ENCODE measurements at regions not wholly inside any gene's neighbourhood (a gene's known extent, or its start where the extent isn't known, plus 50 kb on each side); places are given as distances from the start of the nearest gene placed in this dataset.

- TF ChIP-seq CTCF (IDR thresholded peaks at IDR 0.05) = no peak
Observed at GRCh38 chr12:77625441-77625840, 205.3 kb upstream of the NAV3 start.

GRCh38 chr12:77619425-77619824 lies 211.3 kb upstream of the NAV3 start:
- no peak for TF ChIP-seq CTCF (IDR thresholded peaks at IDR 0.05)

GRCh38 chr12:77617818-77618217 lies 212.9 kb upstream of the NAV3 start:
- TF ChIP-seq CTCF (IDR thresholded peaks at IDR 0.05) = no peak

GRCh38 chr12:77615332-77615731 lies 215.4 kb upstream of the NAV3 start:
- TF ChIP-seq CTCF (IDR thresholded peaks at IDR 0.05) = peak; percentile 63

- no peak for TF ChIP-seq CTCF (IDR thresholded peaks at IDR 0.05)
Observed at GRCh38 chr12:77613411-77613810, 217.3 kb upstream of the NAV3 start.

GRCh38 chr12:77610446-77610845 lies 220.2 kb upstream of the NAV3 start:
- no peak for TF ChIP-seq CTCF (IDR thresholded peaks at IDR 0.05)

- TF ChIP-seq CTCF (IDR thresholded peaks at IDR 0.05) = no peak
Observed at GRCh38 chr12:77609016-77609415, 221.7 kb upstream of the NAV3 start.

GRCh38 chr12:77608271-77608824 lies 222.3 kb upstream of the NAV3 start:
- TF ChIP-seq CTCF (IDR thresholded peaks at IDR 0.05) = no peak

Measured in LNCAP (cell line).